NB4 (cell line): ENCODE measurements at regions not wholly inside any gene's neighbourhood (a gene's known extent, or its start where the extent isn't known, plus 50 kb on each side); places are given as distances from the start of the nearest gene placed in this dataset.

ENCODE experiments used
- DNase-seq: peaks from one replicate; pipeline ENCODE4 v3.0.0; 2010; ENCODE audit warnings: low read depth
- H3K4me3 ChIP-seq: one replicate; pipeline ENCODE4 v1.5.1; 2011; ENCODE audit warnings: mild to moderate bottlenecking, low read depth, low read length, moderate library complexity
- CTCF ChIP-seq: IDR thresholded peaks from one replicate; pipeline ENCODE4 v1.5.1; 2012; ENCODE audit warnings: low read depth, low read length
- MAX ChIP-seq: IDR thresholded peaks from 2 replicates; pipeline ENCODE4 v1.6.1; 2011; ENCODE audit warnings: low read depth, low read length
- MYC ChIP-seq: IDR thresholded peaks from 2 replicates; pipeline ENCODE4 v1.6.1; 2011; ENCODE audit warnings: low read depth, low read length
- POLR2A ChIP-seq: IDR thresholded peaks from 2 replicates; pipeline ENCODE4 v1.6.1; 2011; ENCODE audit warnings: mild to moderate bottlenecking; ENCODE audit not compliant: insufficient read length; ENCODE audit errors: extremely low read depth

- H3K4me3 ChIP-seq = no peak overlapping the region
- no peak for DNase-seq
- TF ChIP-seq POLR2A = no peak
- TF ChIP-seq MYC = no peak
- no peak for TF ChIP-seq CTCF
- TF ChIP-seq MAX = no peak
Measured at GRCh38 chr14:38121320-38122020, 86.2 kb upstream of the SSTR1 start.

GRCh38 chr14:38122241-38122640 is 85.5 kb upstream of the SSTR1 start:
- no peak for TF ChIP-seq CTCF
- no peak for TF ChIP-seq MAX
- no peak for TF ChIP-seq MYC
- DNase-seq = no peak

GRCh38 chr14:38124506-38124905 is 83.2 kb upstream of the SSTR1 start:
- DNase-seq = no peak
- no peak for TF ChIP-seq POLR2A
- no peak for TF ChIP-seq MYC
- no peak for TF ChIP-seq CTCF
- no peak for TF ChIP-seq MAX
- H3K4me3 ChIP-seq = no peak overlapping the region

More at GRCh38 chr14:38122241-38122640, 85.5 kb upstream of the SSTR1 start:
- no peak overlapping the region for H3K4me3 ChIP-seq

GRCh38 chr14:38125481-38126037 is 82.1 kb upstream of the SSTR1 start:
- H3K4me3 ChIP-seq = no peak overlapping the region
- no peak for DNase-seq
- no peak for TF ChIP-seq MAX
- no peak for TF ChIP-seq POLR2A
- TF ChIP-seq CTCF = no peak
- no peak for TF ChIP-seq MYC

- no peak for DNase-seq
- H3K4me3 ChIP-seq = no peak overlapping the region
- TF ChIP-seq MYC (no peak), POLR2A (no peak), CTCF (no peak), MAX (no peak)
Measured at GRCh38 chr14:38127356-38127755, 80.3 kb upstream of the SSTR1 start.

GRCh38 chr14:38127784-38128183 is 79.9 kb upstream of the SSTR1 start:
- no peak overlapping the region for H3K4me3 ChIP-seq
- TF ChIP-seq CTCF (no peak), MAX (no peak), MYC (no peak), POLR2A (no peak)
- no peak for DNase-seq
